NCI-H2171 treated with DMSO at 0.1 percent for 48 hours (cell line): ENCODE measurements at regions not wholly inside any gene's neighbourhood (a gene's known extent, or its start where the extent isn't known, plus 50 kb on each side); places are given as distances from the start of the nearest gene placed in this dataset.

ENCODE experiments used
- DNase-seq: peaks from one replicate; lab custom pipeline; 2025; lab: John Stamatoyannopoulos, UW

DNA sequence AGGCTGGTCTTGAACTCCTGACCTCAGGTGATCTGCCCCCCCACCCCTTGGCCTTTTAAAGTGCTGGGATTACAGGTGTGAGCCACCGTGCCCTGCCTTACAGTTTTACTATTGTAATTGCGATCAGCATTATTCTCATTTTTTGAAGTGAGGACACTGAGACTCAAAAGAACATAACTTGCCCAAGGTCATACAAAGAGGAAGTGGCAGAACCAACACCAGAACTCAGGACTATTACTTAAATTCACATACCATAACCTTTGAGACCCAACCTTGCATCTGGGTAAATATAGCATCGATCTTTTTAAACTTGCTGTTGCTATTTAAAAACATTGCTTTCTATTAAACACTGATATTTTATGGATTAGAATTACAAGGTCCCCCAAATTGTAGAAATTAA, 54.2 kb downstream of the FOXI1 start:
- no peak for DNase-seq

DNA sequence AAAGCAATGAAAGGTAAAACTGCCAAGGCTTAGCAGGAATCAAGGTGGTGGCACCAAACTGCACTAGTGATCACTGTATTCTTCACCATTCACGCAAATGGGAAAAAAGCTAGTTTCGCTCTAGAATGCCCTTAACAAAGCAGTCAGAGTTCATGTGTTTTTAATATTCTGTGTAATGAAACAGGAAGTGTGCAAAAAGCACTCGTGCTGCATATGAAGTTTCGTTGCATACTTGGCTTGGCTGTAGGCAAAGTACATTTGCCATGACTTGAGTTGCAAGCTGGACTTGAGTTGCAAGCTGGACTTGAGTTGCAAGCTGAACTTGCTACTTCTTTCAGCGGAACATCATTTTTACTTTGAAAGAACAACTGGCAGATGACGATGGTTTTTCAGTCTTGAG, 55.4 kb downstream of the FOXI1 start:
- no peak for DNase-seq

DNA sequence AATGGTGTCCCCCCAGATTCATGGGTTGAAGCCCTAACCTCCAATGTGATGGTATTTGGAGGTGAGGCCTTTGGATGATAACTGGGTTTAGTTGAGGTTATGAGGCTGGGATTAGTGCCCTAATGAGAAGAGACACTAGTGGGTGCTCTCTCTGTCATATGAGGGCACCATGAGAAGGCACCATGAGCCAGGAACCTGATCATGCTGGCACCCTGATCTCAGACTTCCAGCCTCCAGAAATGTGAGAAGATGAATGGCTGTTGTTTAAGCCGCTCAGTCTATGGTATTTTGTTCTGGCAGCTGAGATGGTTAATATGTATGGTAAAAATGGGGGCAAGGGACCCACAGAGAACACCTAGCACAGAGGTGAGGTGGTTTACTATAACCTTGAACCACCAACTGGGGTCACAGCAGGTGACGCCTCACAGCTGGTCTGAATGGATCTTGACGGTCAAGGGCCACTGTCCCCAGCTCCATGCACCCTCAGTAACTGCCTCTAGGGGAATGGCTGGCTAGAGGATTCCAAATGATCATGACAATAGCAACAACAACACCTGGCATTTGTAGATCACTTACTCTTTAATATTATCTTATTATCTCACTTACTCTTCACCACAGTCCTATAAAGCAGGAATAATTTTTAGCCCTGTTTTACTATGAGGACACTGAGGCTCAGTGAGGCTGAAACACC, 57.1 kb downstream of the FOXI1 start:
- no peak for DNase-seq

DNA sequence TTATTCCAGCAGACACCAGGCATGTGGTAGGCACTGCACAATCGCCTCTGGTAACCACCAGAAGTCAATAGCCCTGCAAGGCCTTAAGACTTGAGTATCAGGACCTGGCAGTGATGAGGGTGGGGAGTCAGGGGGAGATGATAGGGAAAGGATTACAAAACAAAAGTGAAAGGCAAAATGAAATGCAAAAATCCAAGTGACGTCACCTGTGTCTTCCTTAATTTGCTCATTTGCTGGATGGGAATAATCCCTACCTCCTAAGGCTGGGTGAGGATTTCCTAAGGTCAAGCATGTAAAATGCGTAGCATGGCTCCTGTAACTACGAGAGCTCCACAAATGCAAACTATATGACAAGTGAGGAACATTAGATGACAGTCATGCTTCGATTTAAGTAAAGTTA, 58.4 kb downstream of the FOXI1 start:
- no peak for DNase-seq

DNA sequence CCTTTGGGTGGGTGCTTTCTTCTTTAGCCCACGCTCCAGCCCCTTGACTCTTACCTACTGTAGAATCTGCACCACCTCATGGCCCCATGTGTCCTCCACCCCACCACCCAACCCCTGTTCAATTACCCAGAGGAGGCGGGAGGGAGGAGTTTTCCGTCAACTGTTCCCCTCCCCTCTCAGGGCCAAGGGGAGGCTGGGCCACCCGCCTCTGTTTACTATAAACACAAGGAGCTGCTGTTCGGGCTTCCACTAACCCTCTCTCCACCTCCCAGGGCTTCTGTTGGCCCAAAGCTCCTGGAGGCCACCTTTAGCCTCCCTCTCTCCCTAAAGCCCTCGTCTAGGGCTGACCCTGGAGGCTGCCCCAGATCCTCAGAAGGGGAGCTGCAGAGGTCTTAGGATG, 59.2 kb downstream of the FOXI1 start:
- no peak for DNase-seq

DNA sequence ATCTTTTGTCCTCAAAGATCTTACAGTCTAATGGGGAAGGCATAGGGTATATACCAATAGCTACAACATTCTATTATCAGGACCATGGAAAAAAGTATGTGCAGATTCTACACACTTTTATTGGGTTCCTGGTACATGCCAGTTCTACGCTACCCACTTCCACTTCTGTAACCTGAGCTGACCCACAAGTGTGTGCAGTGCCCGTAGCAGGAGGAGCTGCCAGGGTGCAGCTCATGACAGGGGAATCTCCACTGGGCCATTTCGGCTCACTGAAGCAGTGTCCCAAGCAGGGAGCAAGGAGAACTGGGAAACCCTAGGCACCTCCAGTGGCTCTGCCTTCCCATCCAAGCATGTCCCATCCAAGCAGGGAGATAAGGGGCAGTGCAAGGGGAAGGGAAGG, 60.4 kb downstream of the FOXI1 start:
- no peak for DNase-seq

DNA sequence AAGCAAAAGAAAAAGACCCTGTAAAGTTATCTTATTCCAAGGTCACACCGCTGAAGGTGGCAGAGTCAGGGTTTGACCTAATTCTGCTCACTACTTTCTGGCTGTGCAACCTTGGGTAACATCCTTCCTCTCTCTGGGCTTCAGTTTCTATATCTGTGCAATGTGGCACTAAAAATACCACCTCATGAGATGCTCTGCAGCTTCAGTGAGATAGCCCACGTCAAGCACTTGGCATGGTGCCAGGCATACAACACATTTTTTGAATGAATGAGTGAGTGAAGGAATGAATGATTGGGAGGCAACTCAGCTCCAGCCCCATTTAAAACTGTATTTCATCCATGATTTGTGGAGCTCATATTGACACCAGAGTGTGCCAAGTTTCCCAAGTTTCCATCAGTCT, 62.3 kb downstream of the FOXI1 start:
- no peak for DNase-seq

DNA sequence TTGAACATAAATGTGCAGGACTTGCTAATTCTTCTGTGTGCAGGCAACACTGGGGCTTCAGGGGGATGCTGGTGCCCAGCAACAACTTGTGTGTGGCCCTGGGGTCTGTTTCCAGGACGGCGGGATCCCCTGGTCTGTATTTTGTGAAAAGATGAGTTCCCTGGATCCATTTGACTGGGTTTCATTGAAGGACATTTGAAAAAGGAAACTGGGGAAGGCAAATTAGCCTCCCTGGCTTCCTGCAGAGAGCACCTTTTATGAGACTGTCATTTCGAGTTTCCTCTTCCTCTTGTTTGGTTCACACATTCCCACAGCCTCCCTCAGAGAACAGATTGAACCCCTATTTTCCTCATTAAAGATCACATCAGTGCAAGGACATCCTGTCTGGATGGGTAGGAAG, 63.1 kb downstream of the FOXI1 start:
- no peak for DNase-seq

DNA sequence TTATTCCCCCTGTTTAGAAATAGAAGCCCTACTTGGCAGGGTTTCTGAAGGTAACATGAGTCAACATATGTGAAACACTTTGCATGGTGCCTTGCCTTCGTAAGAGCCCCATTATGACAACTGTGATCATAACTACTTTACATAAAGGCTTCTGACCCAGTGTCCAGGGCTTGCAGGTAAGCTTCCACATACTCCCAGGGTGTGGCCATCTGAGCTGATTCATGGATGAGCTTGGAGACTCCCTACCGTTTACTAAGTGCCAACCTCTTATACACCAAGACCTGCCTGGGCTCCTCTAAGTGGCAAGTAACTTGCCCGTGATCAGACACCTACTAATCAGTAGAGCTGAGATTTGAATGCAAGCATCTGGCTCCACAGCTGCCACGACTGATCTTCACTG, 62.8 kb upstream of the C5orf58 start:
- DNase-seq = peak; percentile 68

DNA sequence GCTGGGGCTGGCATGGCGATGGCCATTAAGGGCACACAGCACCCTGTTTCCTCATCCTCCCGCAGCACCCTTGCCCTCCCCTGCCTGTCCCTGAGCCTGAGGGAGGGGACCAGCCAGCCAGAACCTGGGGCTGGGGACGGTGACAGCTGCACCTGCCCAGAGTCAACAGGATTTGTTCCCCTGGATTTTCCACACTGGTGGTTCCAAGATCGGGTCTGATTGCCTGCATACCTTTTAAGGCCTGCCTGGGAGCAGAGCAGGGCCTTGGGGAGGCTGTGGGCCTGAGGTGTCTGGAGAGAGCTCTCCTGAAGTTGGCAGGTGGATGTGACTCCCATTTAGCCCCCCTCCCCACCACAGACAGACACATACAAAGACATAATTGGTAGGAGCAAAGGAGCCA, 61.0 kb upstream of the C5orf58 start:
- peak; percentile 67 for DNase-seq

DNA sequence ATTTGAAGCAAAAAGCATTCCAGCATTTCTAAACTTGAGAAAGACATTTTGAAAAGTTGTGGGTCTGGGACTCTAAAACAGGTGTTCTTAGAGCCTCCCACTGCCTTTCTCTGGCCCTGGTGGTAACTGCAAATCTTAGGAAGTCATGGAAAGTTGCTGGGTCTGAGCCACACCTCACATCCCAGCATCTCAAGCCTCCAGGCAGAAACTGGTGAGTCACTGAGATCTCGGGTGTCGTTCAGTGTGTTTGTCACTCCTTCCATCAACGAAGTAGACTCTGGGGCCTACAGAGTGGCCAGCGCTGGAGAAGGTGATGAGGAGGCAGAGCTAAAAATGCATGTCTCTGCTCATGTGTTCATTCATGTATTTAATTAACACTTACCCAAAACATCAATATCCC, 59.6 kb upstream of the C5orf58 start:
- no peak for DNase-seq

DNA sequence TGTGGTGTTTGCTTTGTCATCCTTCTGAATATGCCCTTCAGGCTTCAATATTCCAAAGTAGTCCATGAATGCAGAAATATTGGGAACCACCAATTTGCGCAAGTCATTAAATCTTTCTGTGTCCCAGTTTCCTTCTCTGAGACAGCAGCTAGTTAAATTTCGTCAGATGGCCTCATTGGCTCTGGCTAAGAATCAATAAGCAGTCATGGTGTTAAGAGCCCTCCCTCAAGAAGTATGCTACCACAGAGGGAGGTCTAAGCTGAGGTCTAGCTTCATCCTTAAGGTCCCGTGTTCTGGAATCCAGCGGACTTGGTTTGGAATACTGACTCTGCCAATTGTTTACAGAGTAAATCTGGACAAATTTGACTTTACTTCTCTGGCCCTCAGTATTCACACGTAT, 59.1 kb upstream of the C5orf58 start:
- DNase-seq = no peak

DNA sequence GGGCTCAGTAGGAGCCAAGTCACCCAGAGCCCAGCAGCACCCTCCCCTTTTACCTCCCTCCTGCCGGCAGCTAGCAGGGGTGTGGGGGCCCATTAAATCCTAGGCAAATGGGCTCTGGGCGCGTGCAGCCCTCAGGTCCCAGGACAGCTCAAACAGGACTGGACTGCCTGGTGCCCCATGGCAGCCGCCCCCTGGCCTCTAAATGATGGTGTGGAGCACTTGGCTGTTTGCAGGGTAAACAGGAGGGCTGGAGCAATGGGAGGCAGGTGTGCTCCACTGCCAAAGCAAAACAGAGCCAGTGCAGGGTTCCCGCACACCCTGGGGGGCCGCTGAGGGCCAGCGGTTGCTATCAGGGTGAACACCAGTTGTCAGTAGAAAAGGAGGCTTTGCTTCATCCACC, 55.9 kb upstream of the C5orf58 start:
- no peak for DNase-seq

DNA sequence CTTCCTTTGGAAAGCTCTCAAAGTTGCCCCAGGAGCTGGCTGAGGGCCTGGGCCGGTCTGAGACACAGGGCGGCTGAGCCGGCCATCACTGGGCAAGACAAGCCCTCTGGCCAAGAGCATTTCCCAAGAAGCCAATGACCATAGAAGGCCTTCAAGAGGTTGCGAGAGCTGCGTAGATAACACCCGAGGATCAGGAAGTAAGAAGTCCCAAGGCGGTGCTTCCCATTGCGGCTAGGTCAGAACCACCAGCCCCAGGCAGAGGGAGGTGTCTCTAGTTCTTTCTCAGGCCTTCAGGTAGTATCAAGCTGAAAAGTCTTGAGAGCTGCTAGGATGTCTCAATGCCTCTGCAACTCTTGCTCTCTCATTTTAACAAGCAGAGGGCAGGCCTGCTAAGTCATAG, 54.0 kb upstream of the C5orf58 start:
- no peak for DNase-seq

DNA sequence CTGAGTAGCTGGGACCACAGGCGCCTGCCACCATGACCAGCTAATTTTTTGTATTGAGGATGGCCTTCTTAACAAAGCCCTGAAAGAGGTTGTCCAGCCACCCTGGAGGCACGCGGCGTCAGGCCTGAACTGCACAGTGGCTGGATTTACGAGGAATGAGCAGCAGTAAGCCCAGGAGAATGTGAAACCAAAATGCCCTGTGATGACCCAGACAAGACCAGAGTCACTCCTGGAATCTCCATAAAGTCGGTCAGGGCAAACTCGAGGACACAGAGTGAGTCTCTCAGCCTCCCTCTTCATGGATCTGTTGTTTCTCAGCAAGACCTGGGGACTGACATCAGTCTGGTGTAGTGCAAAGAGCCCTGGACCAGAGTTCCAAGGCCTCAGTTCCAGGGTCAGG, 53.2 kb upstream of the C5orf58 start:
- DNase-seq = no peak

DNA sequence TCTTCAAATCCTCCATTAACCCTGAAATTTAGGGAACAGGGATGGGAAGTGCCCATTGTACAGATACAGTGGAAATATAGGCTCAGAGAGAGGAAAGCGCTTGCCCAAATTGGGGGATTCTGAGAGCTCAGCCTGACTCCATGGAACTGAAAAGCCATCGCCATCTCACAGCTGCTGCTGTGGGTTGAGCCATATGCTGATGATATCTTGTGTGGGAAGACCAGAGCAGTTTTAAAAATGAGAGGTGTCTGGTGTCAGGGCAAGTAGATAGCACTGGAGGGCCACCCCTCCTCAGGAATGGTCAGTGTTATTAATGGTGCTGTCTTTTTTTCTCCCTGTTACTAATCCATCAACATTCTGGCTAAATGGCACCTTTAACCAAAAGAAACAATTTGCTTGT, 50.9 kb upstream of the C5orf58 start:
- peak; percentile 12 for DNase-seq

DNA sequence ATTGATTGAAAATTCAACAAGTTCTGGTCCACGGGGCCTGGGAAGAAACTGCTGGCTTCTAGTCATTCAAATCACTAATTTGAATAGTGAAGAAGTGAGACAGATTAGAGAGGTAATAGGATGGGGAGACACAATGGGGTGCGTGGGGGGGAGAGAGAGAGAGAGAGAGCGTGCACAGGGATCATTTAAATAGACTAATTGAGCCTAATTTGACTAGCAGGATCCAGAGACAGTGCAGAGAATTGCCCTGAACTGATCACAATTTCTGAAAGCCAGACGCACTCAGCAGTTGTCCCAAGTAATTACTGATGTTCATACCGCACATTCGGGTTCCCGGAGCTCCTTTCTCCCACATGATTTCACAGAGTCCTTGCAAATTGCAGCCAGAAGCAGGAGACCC, 50.3 kb upstream of the C5orf58 start:
- DNase-seq = no peak
